H9 (cell line): ENCODE measurements at regions not wholly inside any gene's neighbourhood (a gene's known extent, or its start where the extent isn't known, plus 50 kb on each side); places are given as distances from the start of the nearest gene placed in this dataset.

Source experiments
- DNase-seq: peaks from one replicate; pipeline ENCODE4 v3.0.0-alpha.2; 2017
- H2AFZ ChIP-seq: one replicate; pipeline ENCODE4 v1.6.1; 2013; ENCODE audit warnings: mild to moderate bottlenecking, low read length, control low read depth, moderate library complexity
- H2AK5ac ChIP-seq: 2 replicates; pipeline ENCODE4 v1.6.1; 2013; ENCODE audit warnings: low read length, control low read depth, mixed read lengths; ENCODE audit not compliant: insufficient read length
- H2BK120ac ChIP-seq: one replicate; pipeline ENCODE4 v1.6.1; 2013; ENCODE audit warnings: low read depth, mild to moderate bottlenecking, low read length, control low read depth, inconsistent platforms; ENCODE audit not compliant: poor library complexity, severe bottlenecking
- H2BK12ac ChIP-seq: 2 replicates; pipeline ENCODE4 v1.6.1; 2013; ENCODE audit warnings: low read length, control low read depth, mixed read lengths, low read depth; ENCODE audit not compliant: insufficient read length
- H2BK15ac ChIP-seq: 2 replicates; pipeline ENCODE4 v1.6.1; 2013; ENCODE audit warnings: low read depth, low read length, control low read depth
- H2BK20ac ChIP-seq: one replicate; pipeline ENCODE4 v1.6.1; 2013; ENCODE audit warnings: low read depth, mild to moderate bottlenecking, low read length, control low read depth, inconsistent platforms; ENCODE audit not compliant: poor library complexity, severe bottlenecking
- H2BK5ac ChIP-seq: 2 replicates; pipeline ENCODE4 v1.6.1; 2013; ENCODE audit warnings: low read length, control low read depth, mixed read lengths; ENCODE audit not compliant: insufficient read length
- H3K14ac ChIP-seq: 2 replicates; pipeline ENCODE4 v1.6.1; 2013; ENCODE audit warnings: low read length, control low read depth; ENCODE audit not compliant: insufficient read depth
- H3K18ac ChIP-seq: 2 replicates; pipeline ENCODE4 v1.6.1; 2013; ENCODE audit warnings: low read depth, mild to moderate bottlenecking, mixed read lengths, low read length, control low read depth; ENCODE audit not compliant: insufficient read length
- H3K23ac ChIP-seq: 2 replicates; pipeline ENCODE4 v1.6.1; 2013; ENCODE audit warnings: low read length, control low read depth, mixed read lengths, low read depth; ENCODE audit not compliant: insufficient read length
- H3K23me2 ChIP-seq: 2 replicates; pipeline ENCODE4 v1.6.1; 2013; ENCODE audit warnings: low read depth, mild to moderate bottlenecking, mixed read lengths, low read length, control low read depth; ENCODE audit not compliant: insufficient read length, poor library complexity, severe bottlenecking
- H3K27ac ChIP-seq: 2 replicates; pipeline ENCODE4 v1.5.1; 2013; ENCODE audit warnings: low read length, control low read depth, mixed read lengths, low read depth; ENCODE audit not compliant: insufficient read length
- H3K27me3 ChIP-seq: 2 replicates; pipeline ENCODE4 v1.6.1; 2013; ENCODE audit warnings: low read length, control low read depth, inconsistent platforms; ENCODE audit not compliant: insufficient read depth
- H3K4ac ChIP-seq: 2 replicates; pipeline ENCODE4 v1.6.1; 2013; ENCODE audit warnings: low read depth, mild to moderate bottlenecking, control low read depth, inconsistent platforms, low read length, moderate library complexity
- H3K4me1 ChIP-seq: 2 replicates; pipeline ENCODE4 v1.6.1; 2013; ENCODE audit warnings: low read length, control low read depth, inconsistent platforms; ENCODE audit not compliant: insufficient read depth
- H3K4me2 ChIP-seq: 2 replicates; pipeline ENCODE4 v1.6.1; 2013; ENCODE audit warnings: low read length, control low read depth, mixed read lengths; ENCODE audit not compliant: insufficient read length, insufficient read depth
- H3K56ac ChIP-seq: 2 replicates; pipeline ENCODE4 v1.6.1; 2013; ENCODE audit warnings: low read depth, mild to moderate bottlenecking, mixed read lengths, low read length, control low read depth; ENCODE audit not compliant: insufficient read length
- H3K79me1 ChIP-seq: 2 replicates; pipeline ENCODE4 v1.6.1; 2013; ENCODE audit warnings: low read depth, mild to moderate bottlenecking, moderate library complexity, low read length, control low read depth, inconsistent platforms; ENCODE audit not compliant: insufficient read depth, poor library complexity, severe bottlenecking
- H3K79me2 ChIP-seq: 2 replicates; pipeline ENCODE4 v1.6.1; 2013; ENCODE audit warnings: low read length, control low read depth, inconsistent platforms; ENCODE audit not compliant: insufficient read depth
- H3K9ac ChIP-seq: 2 replicates; pipeline ENCODE4 v1.6.1; 2013; ENCODE audit warnings: low read length, control low read depth, mixed read lengths; ENCODE audit not compliant: insufficient read length; ENCODE audit errors: extremely low read depth
- H3K9me3 ChIP-seq: one replicate; pipeline ENCODE4 v1.6.1; 2013; ENCODE audit warnings: low read depth, low read length, inconsistent platforms; ENCODE audit not compliant: control insufficient read depth
- H3T11ph ChIP-seq: one replicate; pipeline ENCODE4 v1.6.1; 2013; ENCODE audit warnings: mild to moderate bottlenecking, low read length, control low read depth, inconsistent platforms
- H4K20me1 ChIP-seq: one replicate; pipeline ENCODE4 v1.6.1; 2013; ENCODE audit not compliant: control insufficient read depth, insufficient read length, insufficient read depth
- H4K5ac ChIP-seq: 2 replicates; pipeline ENCODE4 v1.6.1; 2013; ENCODE audit warnings: low read depth, mild to moderate bottlenecking, mixed read lengths, low read length, control low read depth; ENCODE audit not compliant: insufficient read length
- H4K8ac ChIP-seq: replicated peaks from 2 replicates; pipeline ENCODE4 v1.6.1; 2013; ENCODE audit warnings: low read length, control low read depth, mixed read lengths, low read depth; ENCODE audit not compliant: insufficient read length
- H4K91ac ChIP-seq: 2 replicates; pipeline ENCODE4 v1.6.1; 2013; ENCODE audit warnings: low read depth, mild to moderate bottlenecking, moderate library complexity, mixed read lengths, low read length, control low read depth; ENCODE audit not compliant: insufficient read length
- H3K27ac Mint-ChIP-seq, 3 experiments: 2 replicates in 2 of 3; 3 replicates in 1 of 3; pipeline ENCODE4 v1.8.0; 2020 to 2021; ENCODE audit warnings: mixed read lengths in 3 of 3, mild to moderate bottlenecking in 1 of 3, moderate library complexity in 1 of 3
- H3K27me3 Mint-ChIP-seq: 2 replicates; pipeline ENCODE4 v1.8.0; 2021; ENCODE audit warnings: low read depth, mild to moderate bottlenecking, moderate library complexity, mixed read lengths
- H3K36me3 Mint-ChIP-seq, 3 experiments: 2 replicates in 2 of 3; 3 replicates in 1 of 3; pipeline ENCODE4 v1.8.0; 2020 to 2021; ENCODE audit warnings: low read depth in 3 of 3, mixed read lengths in 3 of 3; ENCODE audit not compliant: insufficient read depth in 1 of 3
- H3K4me1 Mint-ChIP-seq, 2 experiments: 2 replicates each; pipeline ENCODE4 v1.8.0; 2020; ENCODE audit warnings: mixed read lengths in 2 of 2
- H3K4me3 Mint-ChIP-seq, 2 experiments: 2 replicates in 1 of 2; 3 replicates in 1 of 2; pipeline ENCODE4 v1.8.0; 2020 to 2021; ENCODE audit warnings: mild to moderate bottlenecking in 2 of 2, mixed read lengths in 2 of 2, moderate library complexity in 1 of 2
- H3K9me3 Mint-ChIP-seq, 2 experiments: 2 replicates in 1 of 2; 3 replicates in 1 of 2; pipeline ENCODE4 v1.8.0; 2020; ENCODE audit warnings: mild to moderate bottlenecking in 2 of 2, mixed read lengths in 2 of 2, moderate library complexity in 1 of 2
- CTCF ChIP-seq: fragments of 200-600 bp; sonication (generic); conservative IDR thresholded peaks from 3 replicates; pipeline ENCODE4 v1.8.0; 2021; ENCODE audit warnings: antibody characterized with exemption, mild to moderate bottlenecking
- WGBS: extraction: QIAGEN DNeasy Blood & Tissue Kit; methylation state at CpG from one replicate; pipeline ENCODE4 v1.1.7; 2013; ENCODE audit warnings: missing lambda C conversion rate, low lambda C conversion rate, mixed read lengths; ENCODE audit not compliant: insufficient read length; ENCODE audit errors: extremely low coverage; 5-methylcytosine and 5-hydroxymethylcytosine counted together

GRCh38 chr3:170778240-170779217 is 91.5 kb downstream of the RPL22L1 start:
- no peaks in the 10 kb centered on the region for H3K27me3 Mint-ChIP-seq
- H3K4ac ChIP-seq, result no peak overlapping the region
- H2BK15ac ChIP-seq, result no peak overlapping the region
- H3K4me1 ChIP-seq, result no peaks in the 10 kb centered on the region; the same call in 1 of the 2 replicates
- H3K9ac ChIP-seq, result no peak overlapping the region
- H3T11ph ChIP-seq, result no peak overlapping the region
- H3K4me2 ChIP-seq, result no peak overlapping the region
- WGBS, result 100% methylated on average over 1 of the region's 6 CpGs
- no peak overlapping the region for H3K27ac ChIP-seq
- no peaks in the 10 kb centered on the region for H3K27me3 ChIP-seq
- H3K23ac ChIP-seq, result no peak overlapping the region
- no peak overlapping the region for H2AFZ ChIP-seq
- no peak overlapping the region for H3K4me3 Mint-ChIP-seq
- no peaks in the 10 kb centered on the region; a peak in 1 of 7 replicates for H3K36me3 Mint-ChIP-seq
- H3K18ac ChIP-seq, result no peak overlapping the region
- H3K56ac ChIP-seq, result no peak overlapping the region
- no peaks in the 10 kb centered on the region for H3K4me1 Mint-ChIP-seq
- H2BK12ac ChIP-seq, result no peak overlapping the region
- H2BK5ac ChIP-seq, result no peak overlapping the region
- H2BK20ac ChIP-seq, result no peak overlapping the region
- H2AK5ac ChIP-seq, result no peak overlapping the region
- no peaks in the 10 kb centered on the region for H3K23me2 ChIP-seq
- no peaks in the 10 kb centered on the region for H4K20me1 ChIP-seq
- TF ChIP-seq CTCF, result no peak
- H3K9me3 ChIP-seq, result no peaks in the 10 kb centered on the region
- no peak overlapping the region for H4K5ac ChIP-seq
- no peak overlapping the region for H3K14ac ChIP-seq
- H4K8ac ChIP-seq, result no peak overlapping the region
- no peaks in the 10 kb centered on the region for H3K79me2 ChIP-seq
- H3K9me3 Mint-ChIP-seq, result peaks cover 0 to 5% of the 10 kb centered on the region in 2 experiments; a peak in 1 of 5 replicates
- DNase-seq, result no peak
- no peak overlapping the region for H4K91ac ChIP-seq
- H3K27ac Mint-ChIP-seq, result no peak overlapping the region
- H3K79me1 ChIP-seq, result no peaks in the 10 kb centered on the region
- H2BK120ac ChIP-seq, result no peak overlapping the region
